ENCODE measurements at regions not wholly inside any gene's neighbourhood (a gene's known extent, or its start where the extent isn't known, plus 50 kb on each side); places are given as distances from the start of the nearest gene placed in this dataset.
"Not testable (repeated sequence)": the region's sequence is repeated elsewhere in the genome, so short reads cannot be mapped to it uniquely, and the experiment has no call there.

DNA sequence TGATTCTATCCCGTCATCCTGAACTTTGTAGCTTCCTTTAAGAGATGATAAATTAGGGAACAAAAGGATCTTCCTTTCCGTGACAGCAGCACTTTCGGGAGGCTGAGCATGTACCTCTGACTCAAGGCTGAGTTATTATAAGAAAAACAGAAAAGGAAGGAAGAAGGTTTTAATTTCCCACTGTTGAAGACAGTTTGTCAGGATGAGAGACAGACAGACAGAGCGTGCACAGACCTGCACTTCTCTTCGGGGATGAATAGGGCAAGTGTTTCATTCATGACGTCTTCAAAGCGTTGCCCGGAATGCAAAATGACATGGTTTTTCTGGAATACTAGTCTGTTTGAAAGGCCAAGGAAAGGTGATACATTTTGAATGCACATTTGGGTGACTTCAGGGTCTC is 405.3 kb upstream of the FAT1 start:
- no peak overlapping the region for H3K4me3 ChIP-seq (ENCODE audit: insufficient read length, low read depth)
- no peaks in the 10 kb centered on the region for H3K4me1 ChIP-seq (ENCODE audit: insufficient read depth, insufficient read length)
- no peaks in the 10 kb centered on the region for H3K27me3 ChIP-seq (ENCODE audit: insufficient read depth, insufficient read length)
- H3K36me3 ChIP-seq (ENCODE audit: insufficient read depth, insufficient read length, low read length), result no peaks in the 10 kb centered on the region
- no peak for DNase-seq (ENCODE audit: low read depth, low spot score)
- H3K9ac ChIP-seq (ENCODE audit: insufficient read length, low read depth), result no peak overlapping the region
- TF ChIP-seq YY1 (IDR thresholded peaks at IDR 0.05; ENCODE audit: insufficient read depth, insufficient read length), result no peak
- TF ChIP-seq SUZ12 (IDR thresholded peaks at IDR 0.05; ENCODE audit: extremely low read depth, insufficient read depth, insufficient read length), result no peak
- no peak for TF ChIP-seq ZNF274 (IDR thresholded peaks at IDR 0.05; ENCODE audit: low read depth, low read length)
- no peaks in the 10 kb centered on the region for H3K9me3 ChIP-seq (ENCODE audit: insufficient read depth, low read length)

DNA sequence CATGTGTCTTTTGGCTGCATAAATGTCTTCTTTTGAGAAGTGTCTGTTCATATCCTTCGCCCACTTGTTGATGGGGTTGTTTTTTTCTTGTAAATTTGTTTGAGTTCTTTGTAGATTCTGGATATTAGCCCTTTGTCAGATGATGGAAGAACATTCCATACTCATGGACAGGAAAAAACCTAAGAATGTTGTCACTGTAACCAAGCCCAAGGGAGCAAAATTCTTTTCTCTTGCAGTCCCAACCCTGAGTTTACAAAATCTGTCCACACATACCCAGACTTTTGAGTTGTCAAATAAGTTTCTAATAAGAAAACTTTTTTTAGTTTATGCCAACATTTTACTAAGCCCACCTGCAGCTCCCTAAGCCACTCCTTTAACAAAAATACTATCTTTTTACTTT is 408.2 kb upstream of the FAT1 start:
- not testable (repeated sequence) for H3K4me1 ChIP-seq (ENCODE audit: insufficient read depth, insufficient read length); H3K4me3 ChIP-seq (ENCODE audit: insufficient read length, low read depth); DNase-seq (ENCODE audit: low read depth, low spot score); H3K9ac ChIP-seq (ENCODE audit: insufficient read length, low read depth); H3K9me3 ChIP-seq (ENCODE audit: insufficient read depth, low read length); H3K36me3 ChIP-seq (ENCODE audit: insufficient read depth, insufficient read length, low read length); H3K27me3 ChIP-seq (ENCODE audit: insufficient read depth, insufficient read length)

DNA sequence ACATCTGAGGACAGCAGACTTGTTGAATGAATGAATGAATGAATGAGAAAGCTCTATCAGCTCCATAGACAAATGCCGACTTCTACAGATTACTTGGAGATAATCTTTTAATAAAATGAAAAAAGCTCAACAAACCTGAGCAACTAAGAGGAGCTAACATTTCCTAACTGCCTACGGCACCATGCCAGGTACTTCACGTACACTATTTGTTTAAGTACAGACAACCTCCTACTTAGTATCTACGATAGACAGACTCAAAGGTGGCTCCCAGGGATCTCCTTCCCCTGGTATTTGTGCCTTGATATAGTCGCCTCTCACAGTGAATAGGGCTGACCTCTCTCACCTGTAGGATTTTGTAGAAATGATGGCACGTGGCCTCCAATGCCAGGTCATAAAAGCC is 412.2 kb upstream of the FAT1 start:
- Histone ChIP-seq H3K4me1 (ENCODE audit: insufficient read depth, insufficient read length) (no peaks in the 10 kb centered on the region), H3K27me3 (ENCODE audit: insufficient read depth, insufficient read length) (no peaks in the 10 kb centered on the region), H3K4me3 (ENCODE audit: insufficient read length, low read depth) (no peak overlapping the region), H3K9me3 (ENCODE audit: insufficient read depth, low read length) (no peaks in the 10 kb centered on the region), H3K36me3 (ENCODE audit: insufficient read depth, insufficient read length, low read length) (no peaks in the 10 kb centered on the region), H3K9ac (ENCODE audit: insufficient read length, low read depth) (no peak overlapping the region)
- TF ChIP-seq YY1 (IDR thresholded peaks at IDR 0.05; ENCODE audit: insufficient read depth, insufficient read length) (no peak), ZNF274 (IDR thresholded peaks at IDR 0.05; ENCODE audit: low read depth, low read length) (no peak), SUZ12 (IDR thresholded peaks at IDR 0.05; ENCODE audit: extremely low read depth, insufficient read depth, insufficient read length) (no peak)
- no peak for DNase-seq (ENCODE audit: low read depth, low spot score)

DNA sequence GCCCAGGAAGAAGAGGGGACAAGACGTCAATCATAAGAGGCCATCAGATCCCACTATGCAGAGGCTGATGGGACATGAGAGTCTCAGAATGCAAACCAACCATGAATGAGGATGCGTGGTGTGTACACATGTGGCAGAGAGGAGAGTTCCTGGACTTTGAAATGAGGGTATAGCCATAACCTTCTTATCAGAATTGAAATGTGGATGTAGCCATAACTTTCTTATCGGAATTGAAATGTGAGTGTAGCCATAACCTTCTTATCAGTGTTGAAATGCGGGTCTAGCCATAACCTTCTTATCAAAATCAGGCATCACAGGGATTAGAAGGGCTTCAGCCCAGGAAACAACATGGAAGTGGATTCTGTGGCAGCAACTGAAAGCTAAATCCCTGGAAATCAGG is 415.5 kb upstream of the FAT1 start:
- TF ChIP-seq YY1 (IDR thresholded peaks at IDR 0.05; ENCODE audit: insufficient read depth, insufficient read length), result no peak
- TF ChIP-seq ZNF274 (IDR thresholded peaks at IDR 0.05; ENCODE audit: low read depth, low read length), result no peak
- TF ChIP-seq SUZ12 (IDR thresholded peaks at IDR 0.05; ENCODE audit: extremely low read depth, insufficient read depth, insufficient read length), result no peak
- no peaks in the 10 kb centered on the region for H3K27me3 ChIP-seq (ENCODE audit: insufficient read depth, insufficient read length)

DNA sequence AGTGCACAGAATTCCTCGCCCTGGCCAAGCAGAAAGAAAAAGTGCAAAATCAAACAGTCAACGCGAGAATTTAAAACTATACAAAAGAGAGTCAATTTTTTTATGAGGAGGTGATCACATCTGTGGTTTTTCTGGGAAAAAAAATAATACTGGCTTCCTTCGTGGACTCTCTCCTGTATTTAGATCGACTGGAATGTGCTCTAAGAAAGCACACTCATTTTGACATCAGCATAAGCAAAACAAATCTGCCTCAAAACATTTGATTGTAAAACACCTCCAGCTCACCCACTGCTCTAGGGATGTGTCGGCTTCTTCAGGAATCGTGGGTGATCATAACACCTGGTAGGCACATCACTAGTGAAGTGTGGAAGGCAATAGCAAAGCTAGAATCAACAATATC is 417.4 kb upstream of the FAT1 start:
- Histone ChIP-seq H3K4me3 (ENCODE audit: insufficient read length, low read depth) (no peak overlapping the region), H3K9ac (ENCODE audit: insufficient read length, low read depth) (no peak overlapping the region), H3K36me3 (ENCODE audit: insufficient read depth, insufficient read length, low read length) (no peaks in the 10 kb centered on the region), H3K4me1 (ENCODE audit: insufficient read depth, insufficient read length) (no peaks in the 10 kb centered on the region), H3K9me3 (ENCODE audit: insufficient read depth, low read length) (no peaks in the 10 kb centered on the region), H3K27me3 (ENCODE audit: insufficient read depth, insufficient read length) (no peaks in the 10 kb centered on the region)
- TF ChIP-seq ZNF274 (IDR thresholded peaks at IDR 0.05; ENCODE audit: low read depth, low read length), result no peak
- no peak for TF ChIP-seq YY1 (IDR thresholded peaks at IDR 0.05; ENCODE audit: insufficient read depth, insufficient read length)
- TF ChIP-seq SUZ12 (IDR thresholded peaks at IDR 0.05; ENCODE audit: extremely low read depth, insufficient read depth, insufficient read length), result no peak
- DNase-seq (ENCODE audit: low read depth, low spot score), result no peak

More for the DNA sequence above, 415.5 kb upstream of the FAT1 start:
- Histone ChIP-seq H3K4me3 (ENCODE audit: insufficient read length, low read depth) (no peak overlapping the region), H3K4me1 (ENCODE audit: insufficient read depth, insufficient read length) (no peaks in the 10 kb centered on the region), H3K36me3 (ENCODE audit: insufficient read depth, insufficient read length, low read length) (no peaks in the 10 kb centered on the region), H3K9ac (ENCODE audit: insufficient read length, low read depth) (no peak overlapping the region), H3K9me3 (ENCODE audit: insufficient read depth, low read length) (no peaks in the 10 kb centered on the region)
- no peak for DNase-seq (ENCODE audit: low read depth, low spot score)

DNA sequence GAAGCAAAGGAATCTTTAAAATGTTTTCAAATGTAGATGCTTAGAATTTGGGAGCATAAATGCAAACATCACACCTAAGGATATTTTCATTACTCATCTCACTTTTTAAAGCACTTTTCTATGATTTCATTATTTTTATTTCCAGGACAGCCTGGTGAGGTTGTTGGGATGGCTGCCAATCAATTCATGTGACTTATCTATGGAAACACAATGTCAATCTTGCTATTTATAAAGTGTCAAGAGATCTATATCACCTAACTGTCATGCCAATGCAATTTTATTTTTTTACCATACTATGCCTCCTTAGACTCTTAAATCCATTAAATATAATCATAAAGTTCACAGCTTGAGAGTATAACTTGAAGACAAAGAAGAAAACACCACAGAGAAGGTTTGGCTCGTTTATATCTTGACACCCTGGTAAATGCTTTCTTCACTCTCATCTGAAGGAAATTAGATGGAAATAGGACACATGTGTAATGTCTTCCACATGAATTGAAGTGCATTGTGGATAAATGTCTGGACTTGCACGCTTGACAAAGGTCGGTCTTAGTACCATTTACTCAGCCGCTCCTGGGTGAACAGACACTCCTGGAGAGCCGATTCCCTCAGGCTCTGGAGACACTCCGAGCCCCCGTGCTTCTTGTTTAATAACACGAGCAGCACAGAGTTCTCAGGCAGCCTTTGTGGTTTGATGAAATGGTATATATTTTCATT is 425.7 kb upstream of the FAT1 start:
- no peak for TF ChIP-seq SUZ12 (IDR thresholded peaks at IDR 0.05; ENCODE audit: extremely low read depth, insufficient read depth, insufficient read length)
- TF ChIP-seq ZNF274 (IDR thresholded peaks at IDR 0.05; ENCODE audit: low read depth, low read length), result no peak
- TF ChIP-seq YY1 (IDR thresholded peaks at IDR 0.05; ENCODE audit: insufficient read depth, insufficient read length), result no peak
- no peak for DNase-seq (ENCODE audit: low read depth, low spot score)
- Histone ChIP-seq H3K4me1 (ENCODE audit: insufficient read depth, insufficient read length) (no peaks in the 10 kb centered on the region), H3K9ac (ENCODE audit: insufficient read length, low read depth) (no peak overlapping the region), H3K36me3 (ENCODE audit: insufficient read depth, insufficient read length, low read length) (no peaks in the 10 kb centered on the region), H3K27me3 (ENCODE audit: insufficient read depth, insufficient read length) (no peaks in the 10 kb centered on the region), H3K9me3 (ENCODE audit: insufficient read depth, low read length) (no peaks in the 10 kb centered on the region; the same call in 1 of the 2 replicates), H3K4me3 (ENCODE audit: insufficient read length, low read depth) (no peak overlapping the region)

DNA sequence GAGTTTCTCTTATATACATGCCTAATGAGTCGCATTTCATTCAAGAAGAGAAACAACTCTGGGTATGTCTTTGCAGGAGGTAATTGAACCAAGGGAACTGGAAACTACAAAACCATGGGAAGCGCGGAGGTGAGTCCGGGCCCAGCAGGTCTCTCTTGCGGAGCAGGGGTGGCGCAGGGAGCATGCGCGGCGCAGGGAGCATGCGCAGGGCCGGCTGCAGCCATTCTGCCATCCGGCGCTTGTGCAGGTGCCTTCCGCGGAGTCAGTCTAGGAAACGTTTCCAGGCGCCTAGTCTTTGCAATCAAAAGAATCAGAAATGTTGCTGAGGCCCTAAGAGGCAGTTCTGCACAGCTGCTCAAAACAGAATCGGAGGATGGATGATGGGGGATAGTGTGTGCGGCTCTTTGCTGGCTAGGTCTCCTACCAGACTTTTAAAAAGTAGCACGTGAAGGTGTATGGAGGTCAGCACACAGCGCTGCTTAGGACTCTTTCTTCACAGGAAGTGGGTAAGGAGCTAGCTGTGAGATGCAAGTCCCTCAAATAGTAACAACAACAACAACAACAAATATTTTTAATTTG is 433.8 kb upstream of the FAT1 start:
- no peaks in the 10 kb centered on the region for H3K4me1 ChIP-seq (ENCODE audit: insufficient read depth, insufficient read length)
- H3K9ac ChIP-seq (ENCODE audit: insufficient read length, low read depth), result no peak overlapping the region
- no peaks in the 10 kb centered on the region for H3K9me3 ChIP-seq (ENCODE audit: insufficient read depth, low read length)
- H3K27me3 ChIP-seq (ENCODE audit: insufficient read depth, insufficient read length), result no peaks in the 10 kb centered on the region
- TF ChIP-seq ZNF274 (IDR thresholded peaks at IDR 0.05; ENCODE audit: low read depth, low read length), result no peak
- TF ChIP-seq SUZ12 (IDR thresholded peaks at IDR 0.05; ENCODE audit: extremely low read depth, insufficient read depth, insufficient read length), result no peak
- no peak for TF ChIP-seq YY1 (IDR thresholded peaks at IDR 0.05; ENCODE audit: insufficient read depth, insufficient read length)
- H3K4me3 ChIP-seq (ENCODE audit: insufficient read length, low read depth), result no peak overlapping the region
- no peaks in the 10 kb centered on the region for H3K36me3 ChIP-seq (ENCODE audit: insufficient read depth, insufficient read length, low read length)
- no peak for DNase-seq (ENCODE audit: low read depth, low spot score)

Measured in NT2/D1 (cell line).